Hematopoietic multipotent progenitor cell treated with erythropoietin and hydrocortisone succinate and interleukin-3 and kit ligand, for 15 days (in vitro differentiated cells): ENCODE measurements at regions not wholly inside any gene's neighbourhood (a gene's known extent, or its start where the extent isn't known, plus 50 kb on each side); places are given as distances from the start of the nearest gene placed in this dataset.

Experiments used
- DNase-seq: peaks from one replicate; pipeline ENCODE4 v3.0.0-alpha.2; 2015; ENCODE audit warnings: low spot score

GRCh38 chr2:111652038-111652437 lies 232.0 kb downstream of the ANAPC1 start:
- DNase-seq: no peak

GRCh38 chr2:111652681-111653080 lies 231.3 kb downstream of the ANAPC1 start:
- no peak for DNase-seq

- DNase-seq: no peak
Measured at GRCh38 chr2:111653103-111653624, 230.8 kb downstream of the ANAPC1 start.

- DNase-seq: no peak
Measured at GRCh38 chr2:111653913-111654312, 230.1 kb downstream of the ANAPC1 start.

- no peak for DNase-seq
Measured at GRCh38 chr2:111654829-111655228, 229.2 kb downstream of the ANAPC1 start.

- DNase-seq: no peak
Measured at GRCh38 chr2:111656436-111656835, 227.6 kb downstream of the ANAPC1 start.

- no peak for DNase-seq
Measured at GRCh38 chr2:111656894-111657293, 227.1 kb downstream of the ANAPC1 start.

- DNase-seq: no peak
Measured at GRCh38 chr2:111657351-111657975, 226.5 kb downstream of the ANAPC1 start.

GRCh38 chr2:111659361-111660333 lies 224.3 kb downstream of the ANAPC1 start:
- DNase-seq: no peak

- DNase-seq: no peak
Measured at GRCh38 chr2:111660811-111661210, 223.2 kb downstream of the ANAPC1 start.

GRCh38 chr2:111661286-111661940 lies 222.6 kb downstream of the ANAPC1 start:
- DNase-seq: no peak

- no peak for DNase-seq
Measured at GRCh38 chr2:111662039-111662770, 221.8 kb downstream of the ANAPC1 start.

- DNase-seq: no peak
Measured at GRCh38 chr2:111662771-111663470, 221.1 kb downstream of the ANAPC1 start.

GRCh38 chr2:111663471-111664274 lies 220.3 kb downstream of the ANAPC1 start:
- no peak for DNase-seq

- DNase-seq: no peak
Measured at GRCh38 chr2:111664275-111664850, 219.6 kb downstream of the ANAPC1 start.

GRCh38 chr2:111665011-111665410 lies 219.0 kb downstream of the ANAPC1 start:
- no peak for DNase-seq

GRCh38 chr2:111665551-111666116 lies 218.4 kb downstream of the ANAPC1 start:
- no peak for DNase-seq

GRCh38 chr2:111666160-111666559 lies 217.8 kb downstream of the ANAPC1 start:
- DNase-seq: no peak

GRCh38 chr2:111667001-111667400 lies 217.0 kb downstream of the ANAPC1 start:
- DNase-seq: no peak
